Breast epithelium (tissue), 4 donors: ENCODE measurements at regions not wholly inside any gene's neighbourhood (a gene's known extent, or its start where the extent isn't known, plus 50 kb on each side); places are given as distances from the start of the nearest gene placed in this dataset.

Source experiments
- DNase-seq, 2 donors: peaks; one replicate each; pipeline ENCODE4 v3.0.0-alpha.2; 2019; ENCODE audit warnings: low spot score in 2 of 2
- H3K27ac ChIP-seq, 2 donors: fragments of 200-600 bp; sonication (generic) in 1 of 2; one replicate each; pipeline ENCODE4 v1.5.1; 2016 to 2019; ENCODE audit warnings: mild to moderate bottlenecking in 1 of 2
- H3K27me3 ChIP-seq, 2 donors: fragments of 200-600 bp; sonication (generic) in 1 of 2; one replicate each; pipeline versions ENCODE4 v1.5.1 to v1.6.0; 2017 to 2019; ENCODE audit warnings: control low read depth in 1 of 2, mild to moderate bottlenecking in 1 of 2
- H3K36me3 ChIP-seq: fragments of 200-600 bp; one replicate; pipeline ENCODE4 v1.5.1; 2019
- H3K4me1 ChIP-seq, 2 donors: fragments of 200-600 bp; sonication (generic); one replicate each; pipeline ENCODE4 v1.5.1; 2016 to 2019; ENCODE audit warnings: control low read depth in 1 of 2
- H3K4me3 ChIP-seq, 3 donors: fragments of 200-600 bp; sonication (generic); 1 replicate in 2 of 3; 2 replicates in 1 of 3; pipeline ENCODE4 v1.5.1; 2016 to 2019; ENCODE audit warnings: mild to moderate bottlenecking in 3 of 3, moderate library complexity in 2 of 3
- H3K9me3 ChIP-seq, 2 donors: fragments of 200-600 bp; sonication (generic) in 1 of 2; one replicate each; pipeline ENCODE4 v1.5.1; 2016 to 2019; ENCODE audit warnings: control low read depth in 1 of 2
- CTCF ChIP-seq, 3 donors: fragments of 450-650 bp; IDR thresholded peaks; one replicate each; pipeline ENCODE4 v1.5.1; 2016 to 2017; ENCODE audit warnings: antibody characterized with exemption in 3 of 3, mild to moderate bottlenecking in 3 of 3, moderate library complexity in 3 of 3
- POLR2A ChIP-seq: fragments of 450-650 bp; IDR thresholded peaks from one replicate; pipeline ENCODE4 v1.6.1; 2016; ENCODE audit warnings: antibody characterized with exemption, mild to moderate bottlenecking, moderate library complexity
- POLR2AphosphoS5 ChIP-seq, 3 donors: sonication (generic); formaldehyde crosslinking; IDR thresholded peaks; one replicate each; pipeline ENCODE4 v1.6.1; 2017; ENCODE audit warnings: antibody characterized with exemption in 3 of 3
- intact Hi-C: fragments of 100-400 bp; cut with DNase I; formaldehyde crosslinking; loops from one replicate; pipeline ENCODE4 v1.15.1; 2023; ENCODE audit warnings: low total_unique reads

- no peak overlapping the region for H3K4me3 ChIP-seq
- H3K9me3 ChIP-seq, result no peaks in the 10 kb centered on the region
- H3K4me1 ChIP-seq, result no peaks in the 10 kb centered on the region
- intact Hi-C loops, result no loop called here
- H3K36me3 ChIP-seq, result no peaks in the 10 kb centered on the region
- no peak for DNase-seq
- no peaks in the 10 kb centered on the region for H3K27me3 ChIP-seq
- H3K27ac ChIP-seq, result no peak overlapping the region
- no peak for TF ChIP-seq POLR2AphosphoS5 (IDR thresholded peaks at IDR 0.05)
- TF ChIP-seq POLR2A, result no peak
- TF ChIP-seq CTCF (IDR thresholded peaks at IDR 0.05), result no peak
Observed at GRCh38 chrX:10981506-10981905, 129.6 kb upstream of the HCCS start.

DNA sequence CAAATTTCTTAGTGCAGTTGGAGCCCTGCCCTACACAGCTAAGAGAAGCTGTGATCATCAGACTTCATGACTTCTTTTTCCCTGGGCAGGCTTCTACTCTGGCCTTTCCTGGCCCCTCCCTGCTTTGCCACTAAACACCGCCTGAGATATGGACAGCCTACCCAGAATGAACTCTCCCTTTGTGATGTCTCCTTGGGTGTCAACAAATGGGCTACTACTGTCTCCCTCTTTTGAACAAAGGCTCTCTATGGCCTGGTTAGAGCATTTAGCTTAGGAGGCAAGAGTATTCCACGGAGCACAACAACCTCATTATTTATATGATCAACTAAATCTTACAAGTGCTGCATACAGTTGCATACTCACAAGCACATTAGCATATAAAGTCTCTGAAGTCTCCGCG, 127.6 kb upstream of the HCCS start:
- no peak overlapping the region for H3K4me3 ChIP-seq
- TF ChIP-seq CTCF (IDR thresholded peaks at IDR 0.05), result no peak
- no peak for TF ChIP-seq POLR2A
- TF ChIP-seq POLR2AphosphoS5 (IDR thresholded peaks at IDR 0.05), result no peak
- H3K36me3 ChIP-seq, result no peaks in the 10 kb centered on the region
- H3K27me3 ChIP-seq, result no peaks in the 10 kb centered on the region
- H3K27ac ChIP-seq, result no peak overlapping the region
- no peak for DNase-seq
- H3K9me3 ChIP-seq, result no peaks in the 10 kb centered on the region
- no peaks in the 10 kb centered on the region for H3K4me1 ChIP-seq
- intact Hi-C loops, result no loop called here

DNA sequence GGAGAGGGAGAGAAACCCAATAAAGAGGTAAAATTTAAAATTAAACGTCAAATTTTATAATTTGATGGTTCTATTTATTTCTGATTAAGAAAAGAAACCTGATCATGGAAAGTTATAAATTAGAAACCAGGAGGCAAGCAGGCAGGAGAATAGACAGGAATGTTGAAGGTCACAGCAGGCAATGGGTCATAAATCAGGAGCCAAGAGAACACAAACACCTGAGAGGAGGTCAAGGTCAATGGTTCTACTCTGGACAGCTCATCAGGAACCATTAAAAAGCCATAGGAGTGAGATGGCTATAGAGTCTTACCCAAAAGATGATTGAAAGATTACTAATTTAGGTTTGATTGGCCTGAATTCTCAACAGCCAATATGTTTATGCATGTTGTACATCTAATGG, 126.9 kb upstream of the HCCS start:
- peaks cover 0 to 6% of the 10 kb centered on the region in 2 donors for H3K27me3 ChIP-seq
- intact Hi-C loops, result no loop called here

DNA sequence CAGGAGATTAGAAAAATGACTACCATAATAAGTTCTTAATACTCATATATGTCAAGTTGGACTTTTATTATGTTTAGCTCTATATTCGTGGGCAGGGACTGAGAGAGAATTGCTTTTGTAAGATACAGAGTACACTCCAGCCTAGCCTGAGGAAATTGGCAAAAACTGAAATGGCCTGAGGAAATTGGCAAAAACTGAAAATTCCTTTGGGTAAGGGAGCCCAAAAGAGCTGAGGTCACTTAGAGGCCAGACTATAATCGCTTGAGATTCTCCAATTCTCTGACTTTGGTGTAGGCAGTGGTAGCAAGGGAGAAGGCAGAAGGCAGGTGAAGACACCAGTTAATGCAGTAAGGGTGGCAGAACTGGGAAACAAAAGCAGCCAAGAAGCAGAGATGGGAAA, 124.5 kb upstream of the HCCS start:
- intact Hi-C loops, result loop anchor here (5.0 kb wide), 1 partner anchor 611 kb away; no protein-coding TSS in a partner anchor
- no peak for DNase-seq
- H3K27ac ChIP-seq, result no peak overlapping the region
- H3K36me3 ChIP-seq, result no peaks in the 10 kb centered on the region
- TF ChIP-seq CTCF (IDR thresholded peaks at IDR 0.05) (no peak), POLR2AphosphoS5 (IDR thresholded peaks at IDR 0.05) (no peak), POLR2A (no peak)
- no peaks in the 10 kb centered on the region for H3K4me1 ChIP-seq
- peaks cover 0 to 8% of the 10 kb centered on the region in 2 donors for H3K27me3 ChIP-seq
- no peak overlapping the region for H3K4me3 ChIP-seq
- no peaks in the 10 kb centered on the region for H3K9me3 ChIP-seq

More for the DNA sequence above, 126.9 kb upstream of the HCCS start:
- Histone ChIP-seq H3K9me3 (no peaks in the 10 kb centered on the region), H3K4me1 (no peaks in the 10 kb centered on the region), H3K4me3 (no peak overlapping the region), H3K36me3 (no peaks in the 10 kb centered on the region), H3K27ac (no peak overlapping the region)
- no peak for DNase-seq
- no peak for TF ChIP-seq POLR2AphosphoS5 (IDR thresholded peaks at IDR 0.05)
- TF ChIP-seq CTCF (IDR thresholded peaks at IDR 0.05), result no peak
- no peak for TF ChIP-seq POLR2A

DNA sequence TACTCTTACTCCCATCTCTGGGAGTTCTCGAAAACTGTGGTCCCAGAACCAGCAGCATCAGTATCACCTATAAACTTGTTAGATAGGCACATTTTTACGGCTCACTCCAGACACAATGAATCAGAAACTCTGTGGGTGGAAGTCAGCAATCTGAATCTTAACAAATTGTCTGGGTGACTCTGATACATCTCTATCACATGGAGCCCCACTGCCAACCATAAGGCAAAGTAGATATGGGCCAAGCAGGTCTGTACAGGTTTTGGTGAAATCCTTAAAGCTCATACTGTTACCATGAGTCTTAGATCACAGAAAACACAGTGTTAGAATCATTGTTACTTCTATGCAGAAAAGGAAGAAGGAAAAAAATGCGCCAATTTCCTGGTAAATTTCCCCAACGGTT, 122.5 kb upstream of the HCCS start:
- intact Hi-C loops, result loop anchor here (5.0 kb wide), 1 partner anchor 609 kb away; no protein-coding TSS in a partner anchor
- Histone ChIP-seq H3K4me1 (no peaks in the 10 kb centered on the region), H3K9me3 (no peaks in the 10 kb centered on the region), H3K27ac (no peak overlapping the region), H3K36me3 (no peaks in the 10 kb centered on the region), H3K4me3 (no peak overlapping the region), H3K27me3 (peaks cover 0 to 8% of the 10 kb centered on the region in 2 donors)
- no peak for DNase-seq
- TF ChIP-seq CTCF (IDR thresholded peaks at IDR 0.05) (no peak), POLR2AphosphoS5 (IDR thresholded peaks at IDR 0.05) (no peak)
